GM19328 (cell line): ENCODE measurements at regions not wholly inside any gene's neighbourhood (a gene's known extent, or its start where the extent isn't known, plus 50 kb on each side); places are given as distances from the start of the nearest gene placed in this dataset.
A peak's percentile ranks its signal among the peaks of the same experiment; 100 is the strongest.

Experiments
- ATAC-seq: cut with Tn5 transposase; IDR thresholded peaks from one replicate; pipeline ENCODE4 v1.9.1; 2021; ENCODE audit warnings: mild to moderate bottlenecking, moderate library complexity; ENCODE audit not compliant: unreplicated experiment

- ATAC-seq: no peak
Observed at GRCh38 chr1:58017641-58018040, 528.9 kb downstream of the OMA1 start.

DNA sequence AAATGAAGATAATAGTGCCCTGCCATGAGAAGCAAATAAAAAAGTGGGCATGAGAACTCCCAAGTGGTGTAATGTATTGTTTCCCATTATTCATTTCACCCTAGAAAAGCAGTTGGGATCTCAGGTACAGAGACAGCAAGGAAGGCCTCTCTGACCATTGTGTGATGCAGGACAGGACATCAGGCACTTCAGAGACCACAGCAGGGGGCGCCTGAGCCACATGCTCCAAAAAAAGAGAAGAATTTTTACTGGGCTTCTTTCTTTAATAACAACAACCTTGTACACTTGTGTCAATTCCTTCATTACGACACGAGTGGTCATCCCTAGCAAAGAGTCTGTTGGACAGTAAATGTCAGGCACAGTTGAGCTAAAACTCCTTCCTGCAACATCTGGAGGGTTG is 533.3 kb downstream of the OMA1 start:
- ATAC-seq: no peak

DNA sequence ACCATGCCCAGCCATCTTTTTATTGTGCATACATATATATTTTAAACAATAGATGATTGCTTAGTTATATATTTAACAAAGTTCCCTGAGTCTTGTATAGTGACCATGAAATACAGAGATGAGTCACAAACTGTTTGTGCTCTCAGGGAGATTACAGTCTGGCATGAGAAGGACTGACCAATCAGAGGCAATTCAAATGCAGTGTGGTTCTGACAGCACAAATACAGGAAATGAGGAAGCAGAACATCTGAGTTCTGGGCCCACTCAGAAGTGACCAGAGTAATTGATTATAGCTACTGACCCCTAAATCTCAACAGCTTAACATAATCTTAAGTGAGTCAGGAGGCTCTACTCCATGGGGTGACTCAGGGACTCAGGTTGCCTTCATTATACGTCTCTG is 534.5 kb downstream of the OMA1 start:
- no peak for ATAC-seq

DNA sequence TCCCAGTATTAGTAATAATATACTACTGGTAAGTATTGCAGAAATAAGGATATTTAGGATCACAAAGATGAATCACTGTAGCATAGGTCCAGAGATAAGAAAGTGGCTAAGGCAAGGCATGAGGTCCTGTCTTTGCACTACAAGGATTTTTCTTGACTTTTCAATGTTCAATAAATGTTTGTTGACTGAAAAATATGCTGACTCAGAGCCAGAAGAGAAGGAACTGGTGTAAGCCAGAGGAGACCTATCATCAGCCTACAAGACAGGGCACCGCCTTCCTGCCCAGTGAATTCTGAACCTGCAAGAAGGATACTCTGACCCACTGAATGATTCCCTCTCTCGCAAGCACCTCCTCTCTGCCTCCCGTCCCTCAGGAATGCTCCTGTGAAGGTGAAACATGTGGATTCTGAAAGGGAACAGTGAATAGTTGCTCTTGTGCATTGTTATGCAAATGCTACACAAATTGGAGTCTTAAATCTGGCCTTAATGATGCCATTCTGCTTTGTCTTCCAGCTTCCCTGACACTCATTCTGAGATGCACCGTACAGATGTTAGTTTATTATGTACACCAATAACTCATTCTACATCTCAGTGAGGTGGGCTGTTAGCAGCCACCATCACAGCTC is 540.0 kb downstream of the OMA1 start:
- no peak for ATAC-seq

DNA sequence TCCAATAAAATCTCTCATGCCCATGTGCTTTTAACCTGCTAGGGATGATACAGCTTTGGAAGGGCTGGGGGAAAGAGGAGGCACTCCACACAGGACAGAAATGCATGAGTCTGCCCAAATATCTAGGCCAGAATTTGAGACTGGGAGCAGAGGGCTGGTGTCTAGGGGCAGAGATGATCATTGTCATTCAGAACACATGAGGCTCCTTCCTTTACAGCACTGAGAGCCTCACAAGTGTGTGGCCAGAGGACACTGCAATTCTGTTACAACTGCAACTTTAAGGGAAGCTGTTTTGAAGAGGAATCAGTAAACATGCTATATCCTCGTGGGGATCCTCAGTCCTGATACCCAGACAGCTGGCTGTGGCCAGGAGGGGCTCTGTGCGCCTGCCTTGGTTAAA is 541.3 kb downstream of the OMA1 start:
- no peak for ATAC-seq

GRCh38 chr1:58003988-58004387 is 542.5 kb downstream of the OMA1 start:
- no peak for ATAC-seq

DNA sequence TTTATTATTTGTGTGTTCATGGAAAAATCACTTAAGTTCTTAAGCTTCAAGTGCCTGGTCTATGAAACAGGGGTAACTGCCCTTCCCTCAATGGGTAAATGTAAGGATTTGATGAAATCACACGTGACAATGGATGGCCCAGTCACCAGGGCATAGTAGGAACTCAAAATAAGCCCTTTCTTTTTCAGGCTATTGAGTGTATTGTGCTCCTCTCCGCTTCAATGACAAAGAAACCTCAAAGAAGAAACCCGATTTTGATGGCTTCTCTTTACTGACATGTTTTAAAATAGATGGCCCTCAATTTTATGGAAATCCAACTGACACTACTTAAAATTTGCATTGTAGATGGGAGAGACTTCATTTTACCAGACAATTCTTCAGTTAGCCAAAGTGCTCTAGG is 543.5 kb downstream of the OMA1 start:
- ATAC-seq: no peak

- ATAC-seq: no peak
Observed at GRCh38 chr1:58000821-58001220, 545.7 kb downstream of the OMA1 start.

DNA sequence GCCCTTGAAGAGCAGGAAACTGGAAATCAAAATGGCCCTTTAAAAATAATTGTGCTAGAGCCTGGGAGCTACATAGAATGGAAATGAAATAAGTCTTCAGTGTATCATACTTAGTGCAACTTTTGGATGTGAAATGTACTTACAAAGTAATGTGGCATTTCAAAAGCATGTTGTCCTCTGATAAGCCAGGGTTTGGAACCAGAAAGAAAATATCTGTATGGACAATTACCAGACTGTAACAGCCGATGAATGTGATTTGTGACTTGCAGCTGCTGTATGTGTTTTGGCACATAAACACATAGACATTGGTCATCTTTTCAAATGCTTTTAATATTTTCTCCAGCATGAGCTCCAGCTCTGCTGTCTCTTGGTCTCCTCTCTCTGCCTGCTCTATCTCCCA is 546.4 kb downstream of the OMA1 start:
- no peak for ATAC-seq

DNA sequence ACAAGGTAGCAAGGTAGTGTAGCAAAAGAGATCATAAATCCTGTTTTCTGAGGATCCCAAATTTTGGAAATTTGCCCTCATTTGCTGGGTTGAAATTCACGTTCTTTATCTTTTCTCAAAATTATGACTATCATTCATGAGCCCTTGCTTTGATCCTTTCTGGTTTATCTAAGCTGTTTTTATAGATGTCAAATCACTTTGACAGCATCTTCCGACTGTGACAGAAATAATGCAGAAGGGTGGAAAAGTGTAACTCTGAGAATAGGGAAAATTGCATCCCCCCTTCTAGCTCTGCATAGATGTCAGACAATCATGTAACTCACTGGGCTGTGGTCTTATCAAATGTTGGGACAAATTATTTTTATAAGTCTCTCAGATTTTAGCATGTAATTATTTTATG is 550.1 kb downstream of the OMA1 start:
- ATAC-seq: no peak

DNA sequence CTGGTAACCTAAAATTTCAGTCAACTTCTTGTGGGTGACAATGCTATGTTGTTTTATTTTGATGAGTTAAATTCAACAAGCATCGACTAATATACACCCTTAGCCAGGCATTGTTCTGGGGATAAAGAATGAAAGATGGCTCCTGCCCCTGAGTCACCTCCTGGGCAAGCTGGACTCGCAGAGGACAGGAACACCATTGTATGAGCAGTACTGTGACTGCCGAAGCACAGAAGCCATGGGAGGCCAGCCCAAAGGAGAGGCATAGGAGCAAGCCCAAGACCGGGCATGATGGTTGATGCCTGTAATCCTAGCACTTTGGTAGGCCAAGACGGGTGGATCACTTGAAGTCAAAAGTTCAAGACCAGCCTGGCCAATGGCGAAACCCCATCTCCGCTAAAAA is 555.2 kb downstream of the OMA1 start:
- ATAC-seq: no peak

DNA sequence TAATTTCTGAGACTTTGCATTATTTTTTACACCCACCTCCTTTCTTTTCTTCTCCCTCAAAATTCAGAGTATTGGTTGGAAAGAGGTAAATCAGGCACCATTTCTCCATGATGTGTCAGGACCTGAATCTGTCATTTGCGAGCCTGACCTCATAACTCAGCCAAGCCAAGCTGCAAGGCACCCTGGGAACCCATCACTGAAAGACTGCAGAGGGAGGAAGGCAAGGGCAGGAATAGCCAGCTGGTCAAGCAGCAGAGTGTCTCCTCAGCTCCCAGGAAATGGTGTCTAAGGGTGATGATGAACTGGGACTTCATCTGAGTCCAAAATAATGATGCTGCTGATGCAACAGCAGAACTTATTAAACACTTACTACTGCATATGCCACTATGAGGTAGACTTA is 556.6 kb downstream of the OMA1 start:
- ATAC-seq: no peak

GRCh38 chr1:57987523-57987922 is 559.0 kb downstream of the OMA1 start:
- ATAC-seq: no peak

- ATAC-seq: peak; percentile 73
Observed at GRCh38 chr1:57986432-57986831, 560.1 kb downstream of the OMA1 start.

GRCh38 chr1:57984277-57984676 is 560.4 kb upstream of the DAB1 start:
- ATAC-seq: no peak

DNA sequence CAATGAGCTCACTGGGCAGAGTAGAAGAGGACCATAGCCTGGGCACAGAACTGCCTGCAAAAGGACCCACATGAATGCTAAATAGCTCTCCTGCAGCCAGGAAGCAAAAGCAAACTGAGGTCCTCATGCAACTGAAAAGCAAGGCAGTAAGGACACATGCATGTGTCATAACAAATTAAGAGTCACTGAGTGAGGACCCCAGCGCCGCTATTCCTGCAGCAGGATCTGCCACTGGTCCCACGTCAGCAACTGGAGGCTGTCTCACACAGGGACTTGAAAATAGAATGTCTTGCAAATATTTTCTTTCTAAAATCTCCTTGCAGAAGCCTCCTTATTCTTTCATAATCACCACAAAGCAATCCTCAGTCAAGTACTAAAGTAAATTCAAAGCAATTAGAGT is 559.6 kb upstream of the DAB1 start:
- ATAC-seq: no peak

DNA sequence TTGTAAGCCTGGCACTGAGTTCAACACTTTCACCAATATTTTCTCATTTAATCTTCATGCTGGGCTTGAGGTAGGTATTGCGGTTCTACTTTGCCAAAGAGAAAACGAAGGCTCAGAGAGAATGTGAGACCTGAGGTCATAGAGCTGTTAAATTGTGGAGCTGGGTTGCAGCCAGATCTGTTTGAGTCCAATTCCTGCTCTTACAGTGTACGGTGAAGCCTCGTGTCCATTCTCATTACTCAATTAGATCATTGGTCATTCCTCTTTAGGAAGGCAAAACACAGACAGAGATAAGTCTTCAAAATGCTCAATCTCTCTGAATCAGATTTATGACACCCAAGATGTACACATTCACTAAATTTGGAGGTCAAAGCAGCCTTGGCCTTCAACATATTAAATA is 559.0 kb upstream of the DAB1 start:
- no peak for ATAC-seq

GRCh38 chr1:57976216-57976615 is 552.4 kb upstream of the DAB1 start:
- no peak for ATAC-seq

DNA sequence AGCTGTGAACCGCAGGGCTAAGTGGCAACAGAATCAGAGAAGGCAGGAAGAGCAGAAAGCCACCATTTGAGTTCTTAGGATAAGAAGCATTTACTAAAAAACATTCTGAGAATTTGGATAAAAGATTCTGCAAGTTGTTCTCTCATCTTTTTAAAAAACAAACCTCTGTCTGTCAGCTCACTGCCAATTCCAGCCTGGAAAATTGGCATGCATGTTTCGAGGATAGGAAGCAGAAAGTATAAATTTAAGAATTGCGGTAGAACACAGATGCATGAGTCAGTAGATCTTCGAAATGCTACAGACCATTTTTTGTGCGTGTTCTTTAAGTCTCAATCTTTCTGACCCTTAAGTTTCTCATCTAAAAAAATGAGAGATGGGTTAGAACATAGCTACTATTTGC is 544.5 kb upstream of the DAB1 start:
- ATAC-seq: no peak

DNA sequence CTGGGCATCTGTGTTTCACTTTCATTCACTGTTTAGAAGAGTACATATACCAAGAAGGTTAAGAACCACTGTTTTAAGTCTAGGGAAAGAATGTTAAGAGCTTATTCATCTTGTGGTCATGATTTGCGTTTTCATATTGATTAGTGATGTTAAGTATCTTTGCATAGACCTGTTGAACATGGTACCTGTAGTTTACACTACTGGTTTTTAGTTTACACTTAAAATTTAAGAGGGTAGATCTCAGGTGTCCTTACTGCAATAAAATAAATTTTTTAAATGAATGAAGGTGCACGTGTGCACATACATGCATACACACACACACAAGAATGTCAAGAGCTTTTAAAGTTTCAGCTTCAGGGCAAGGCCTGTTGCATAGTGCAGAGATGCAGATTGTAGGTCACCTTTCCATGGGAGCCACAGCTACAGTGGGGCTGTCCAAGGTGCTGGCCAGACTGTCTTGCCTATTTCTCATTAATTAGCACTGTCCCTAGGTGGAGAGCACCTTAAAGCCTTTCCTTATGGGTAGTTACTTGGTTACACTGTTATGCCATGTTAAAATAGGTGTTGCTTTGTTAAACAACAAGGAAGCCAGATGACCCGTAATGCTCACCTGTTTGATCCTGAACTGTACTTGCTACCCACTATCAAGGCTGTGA is 543.0 kb upstream of the DAB1 start:
- ATAC-seq: no peak

GRCh38 chr1:57966340-57966739 is 542.5 kb upstream of the DAB1 start:
- ATAC-seq: no peak

GRCh38 chr1:57963581-57963980 is 539.7 kb upstream of the DAB1 start:
- ATAC-seq: no peak
